ENCODE measurements at regions not wholly inside any gene's neighbourhood (a gene's known extent, or its start where the extent isn't known, plus 50 kb on each side); places are given as distances from the start of the nearest gene placed in this dataset.

- H3K79me2 ChIP-seq (ENCODE audit: control insufficient read depth, insufficient read depth, low read length, poor library complexity), result no peaks in the 10 kb centered on the region
- H3K4ac ChIP-seq (ENCODE audit: low read depth, low read length), result no peak overlapping the region
- peak overlapping the region; percentile 94 for H3K4me2 ChIP-seq (ENCODE audit: low read length)
- no peak overlapping the region for H4K91ac ChIP-seq (ENCODE audit: low read depth, low read length)
- no peak overlapping the region for H3K23ac ChIP-seq (ENCODE audit: low read length)
- no peak overlapping the region for H3K18ac ChIP-seq (ENCODE audit: low read length)
- no peak overlapping the region for H3K27ac ChIP-seq (ENCODE audit: low read depth, low read length)
- H3K27me3 ChIP-seq (ENCODE audit: insufficient read depth, low read length), result peaks cover 8% of the 10 kb centered on the region
- H4K8ac ChIP-seq (ENCODE audit: low read depth, low read length), result no peak overlapping the region
- no peak overlapping the region for H2BK12ac ChIP-seq (ENCODE audit: low read length)
- H2BK5ac ChIP-seq (ENCODE audit: low read depth, low read length, poor library complexity), result no peak overlapping the region
- WGBS (ENCODE audit: extremely low coverage, insufficient coverage, insufficient read length), result no CpG with 5 or more reads among the region's 63 CpGs
- no peak overlapping the region for H3K14ac ChIP-seq (ENCODE audit: low read length)
- no peaks in the 10 kb centered on the region for H3K79me1 ChIP-seq (ENCODE audit: low read length)
- H2BK120ac ChIP-seq (ENCODE audit: insufficient read depth, low read length, poor library complexity), result no peak overlapping the region
- H3K36me3 ChIP-seq (ENCODE audit: control insufficient read depth in 1 of 2, insufficient read depth in 2 of 2, low read length in 2 of 2), result no peaks in the 10 kb centered on the region
- H2AFZ ChIP-seq (ENCODE audit: insufficient read depth, low read length, poor library complexity), result no peak overlapping the region
- H4K12ac ChIP-seq (ENCODE audit: low read depth, low read length), result no peak overlapping the region
- no peaks in the 10 kb centered on the region for H3K4me1 ChIP-seq (ENCODE audit: control insufficient read depth in 1 of 2, insufficient read depth in 2 of 2, low read length in 2 of 2)
- H3K9ac ChIP-seq (ENCODE audit: low read length), result no peak overlapping the region
- no peak for DNase-seq
- no peak overlapping the region for H2AK5ac ChIP-seq (ENCODE audit: low read length)
- no peaks in the 10 kb centered on the region for H3K9me3 ChIP-seq (ENCODE audit: insufficient read depth, low read depth, low read length)
- H3K4me3 ChIP-seq (ENCODE audit: low read depth, low read length), result peak overlapping the region; percentile 57
Measured at GRCh38 chrX:125203737-125204578, 115.7 kb upstream of the TEX13C start.

GRCh38 chrX:125204681-125205132 lies 115.0 kb upstream of the TEX13C start:
- H2AFZ ChIP-seq (ENCODE audit: insufficient read depth, low read length, poor library complexity), result no peak overlapping the region
- H3K9ac ChIP-seq (ENCODE audit: low read length), result no peak overlapping the region
- no peak overlapping the region for H3K14ac ChIP-seq (ENCODE audit: low read length)
- peak overlapping the region; percentile 94 for H3K4me2 ChIP-seq (ENCODE audit: low read length)
- H3K23ac ChIP-seq (ENCODE audit: low read length), result no peak overlapping the region
- no peak for DNase-seq
- H2BK120ac ChIP-seq (ENCODE audit: insufficient read depth, low read length, poor library complexity), result no peak overlapping the region
- H3K18ac ChIP-seq (ENCODE audit: low read length), result no peak overlapping the region
- no peaks in the 10 kb centered on the region for H3K9me3 ChIP-seq (ENCODE audit: insufficient read depth, low read depth, low read length)
- no peaks in the 10 kb centered on the region for H3K4me1 ChIP-seq (ENCODE audit: control insufficient read depth in 1 of 2, insufficient read depth in 2 of 2, low read length in 2 of 2)
- H3K36me3 ChIP-seq (ENCODE audit: control insufficient read depth in 1 of 2, insufficient read depth in 2 of 2, low read length in 2 of 2), result no peaks in the 10 kb centered on the region
- no peak overlapping the region for H4K91ac ChIP-seq (ENCODE audit: low read depth, low read length)
- H3K27me3 ChIP-seq (ENCODE audit: insufficient read depth, low read length), result peaks cover 8% of the 10 kb centered on the region
- WGBS (ENCODE audit: extremely low coverage, insufficient coverage, insufficient read length), result no CpG with 5 or more reads among the region's 22 CpGs
- H3K4me3 ChIP-seq (ENCODE audit: low read depth, low read length), result peak overlapping the region; percentile 65
- no peak overlapping the region for H3K27ac ChIP-seq (ENCODE audit: low read depth, low read length)
- H3K79me1 ChIP-seq (ENCODE audit: low read length), result no peaks in the 10 kb centered on the region
- no peak overlapping the region for H2BK12ac ChIP-seq (ENCODE audit: low read length)
- no peak overlapping the region for H2AK5ac ChIP-seq (ENCODE audit: low read length)
- no peak overlapping the region for H2BK5ac ChIP-seq (ENCODE audit: low read depth, low read length, poor library complexity)
- H3K4ac ChIP-seq (ENCODE audit: low read depth, low read length), result no peak overlapping the region
- H4K12ac ChIP-seq (ENCODE audit: low read depth, low read length), result no peak overlapping the region
- H3K79me2 ChIP-seq (ENCODE audit: control insufficient read depth, insufficient read depth, low read length, poor library complexity), result no peaks in the 10 kb centered on the region
- no peak overlapping the region for H4K8ac ChIP-seq (ENCODE audit: low read depth, low read length)

- Histone ChIP-seq H4K8ac (ENCODE audit: low read depth, low read length) (peak overlapping the region; percentile 51), H2AK5ac (ENCODE audit: low read length) (no peak overlapping the region), H3K18ac (ENCODE audit: low read length) (no peak overlapping the region), H3K4me3 (ENCODE audit: low read depth, low read length) (peak overlapping the region; percentile 65), H4K91ac (ENCODE audit: low read depth, low read length) (no peak overlapping the region), H2BK5ac (ENCODE audit: low read depth, low read length, poor library complexity) (no peak overlapping the region), H3K4me2 (ENCODE audit: low read length) (peak overlapping the region; percentile 94), H3K14ac (ENCODE audit: low read length) (no peak overlapping the region), H4K12ac (ENCODE audit: low read depth, low read length) (peak overlapping the region; percentile 51), H3K4me1 (ENCODE audit: control insufficient read depth in 1 of 2, insufficient read depth in 2 of 2, low read length in 2 of 2) (no peaks in the 10 kb centered on the region), H3K79me1 (ENCODE audit: low read length) (no peaks in the 10 kb centered on the region), H3K27ac (ENCODE audit: low read depth, low read length) (no peak overlapping the region), H3K23ac (ENCODE audit: low read length) (no peak overlapping the region), H3K36me3 (ENCODE audit: control insufficient read depth in 1 of 2, insufficient read depth in 2 of 2, low read length in 2 of 2) (no peaks in the 10 kb centered on the region), H3K4ac (ENCODE audit: low read depth, low read length) (no peak overlapping the region), H3K9ac (ENCODE audit: low read length) (no peak overlapping the region), H3K9me3 (ENCODE audit: insufficient read depth, low read depth, low read length) (no peaks in the 10 kb centered on the region), H2BK12ac (ENCODE audit: low read length) (no peak overlapping the region), H3K27me3 (ENCODE audit: insufficient read depth, low read length) (peaks cover 8% of the 10 kb centered on the region), H3K79me2 (ENCODE audit: control insufficient read depth, insufficient read depth, low read length, poor library complexity) (no peaks in the 10 kb centered on the region), H2BK120ac (ENCODE audit: insufficient read depth, low read length, poor library complexity) (no peak overlapping the region), H2AFZ (ENCODE audit: insufficient read depth, low read length, poor library complexity) (peak overlapping the region; percentile 69)
- DNase-seq, result no peak
- no CpG with 5 or more reads among the region's 48 CpGs for WGBS (ENCODE audit: extremely low coverage, insufficient coverage, insufficient read length)
Measured at GRCh38 chrX:125205133-125205917, 114.3 kb upstream of the TEX13C start.

- no peak overlapping the region for H2AK5ac ChIP-seq (ENCODE audit: low read length)
- H4K8ac ChIP-seq (ENCODE audit: low read depth, low read length), result peak overlapping the region; percentile 29
- no peak overlapping the region for H4K91ac ChIP-seq (ENCODE audit: low read depth, low read length)
- H3K27me3 ChIP-seq (ENCODE audit: insufficient read depth, low read length), result peaks cover 8% of the 10 kb centered on the region
- no peaks in the 10 kb centered on the region for H3K79me2 ChIP-seq (ENCODE audit: control insufficient read depth, insufficient read depth, low read length, poor library complexity)
- no peak overlapping the region for H4K12ac ChIP-seq (ENCODE audit: low read depth, low read length)
- peak overlapping the region; percentile 59 for H3K4me3 ChIP-seq (ENCODE audit: low read depth, low read length)
- H3K79me1 ChIP-seq (ENCODE audit: low read length), result no peaks in the 10 kb centered on the region
- WGBS (ENCODE audit: extremely low coverage, insufficient coverage, insufficient read length), result no CpG with 5 or more reads among the region's 25 CpGs
- no peak overlapping the region for H3K23ac ChIP-seq (ENCODE audit: low read length)
- H3K4me1 ChIP-seq (ENCODE audit: control insufficient read depth in 1 of 2, insufficient read depth in 2 of 2, low read length in 2 of 2), result no peaks in the 10 kb centered on the region
- no peak for DNase-seq
- no peak overlapping the region for H2BK5ac ChIP-seq (ENCODE audit: low read depth, low read length, poor library complexity)
- no peaks in the 10 kb centered on the region for H3K36me3 ChIP-seq (ENCODE audit: control insufficient read depth in 1 of 2, insufficient read depth in 2 of 2, low read length in 2 of 2)
- H3K9me3 ChIP-seq (ENCODE audit: insufficient read depth, low read depth, low read length), result no peaks in the 10 kb centered on the region
- H2AFZ ChIP-seq (ENCODE audit: insufficient read depth, low read length, poor library complexity), result no peak overlapping the region
- no peak overlapping the region for H3K4ac ChIP-seq (ENCODE audit: low read depth, low read length)
- no peak overlapping the region for H2BK12ac ChIP-seq (ENCODE audit: low read length)
- H3K14ac ChIP-seq (ENCODE audit: low read length), result no peak overlapping the region
- peak overlapping the region; percentile 94 for H3K4me2 ChIP-seq (ENCODE audit: low read length)
- H2BK120ac ChIP-seq (ENCODE audit: insufficient read depth, low read length, poor library complexity), result no peak overlapping the region
- no peak overlapping the region for H3K18ac ChIP-seq (ENCODE audit: low read length)
- no peak overlapping the region for H3K27ac ChIP-seq (ENCODE audit: low read depth, low read length)
- no peak overlapping the region for H3K9ac ChIP-seq (ENCODE audit: low read length)
Measured at GRCh38 chrX:125205918-125206665, 113.6 kb upstream of the TEX13C start.

All from trophoblast cell (in vitro differentiated cells and primary cell).